ENCODE measurements at regions not wholly inside any gene's neighbourhood (a gene's known extent, or its start where the extent isn't known, plus 50 kb on each side); places are given as distances from the start of the nearest gene placed in this dataset.

GRCh38 chr9:115210699-115211098, 92.7 kb upstream of the TNC start:
- no peak for DNase-seq

- peak; percentile 71 for DNase-seq
These were observed 93.6 kb upstream of the TNC start for GRCh38 chr9:115211413-115212124.

- DNase-seq, result no peak
These were observed 94.2 kb upstream of the TNC start for GRCh38 chr9:115212125-115212605.

- no peak for DNase-seq
These were observed 94.9 kb upstream of the TNC start for GRCh38 chr9:115212832-115213231.

GRCh38 chr9:115213818-115214334, 95.9 kb upstream of the TNC start:
- peak; percentile 92 for DNase-seq

GRCh38 chr9:115216873-115217272, 98.9 kb upstream of the TNC start:
- DNase-seq, result no peak

- peak; percentile 44 for DNase-seq
These were observed 102.5 kb upstream of the TNC start for GRCh38 chr9:115220319-115221005.

- DNase-seq, result no peak
These were observed 105.5 kb upstream of the TNC start for GRCh38 chr9:115223471-115223870.

- DNase-seq, result no peak
These were observed 107.6 kb upstream of the TNC start for GRCh38 chr9:115225459-115226116.

GRCh38 chr9:115226152-115226551, 108.2 kb upstream of the TNC start:
- no peak for DNase-seq

GRCh38 chr9:115229496-115229895, 111.5 kb upstream of the TNC start:
- peak; percentile 35 for DNase-seq

- DNase-seq, result no peak
These were observed 113.1 kb upstream of the TNC start for GRCh38 chr9:115230924-115231515.

GRCh38 chr9:115232181-115232774, 114.3 kb upstream of the TNC start:
- DNase-seq, result no peak

GRCh38 chr9:115234094-115234493, 116.1 kb upstream of the TNC start:
- peak; percentile 83 for DNase-seq

GRCh38 chr9:115235221-115235620, 117.3 kb upstream of the TNC start:
- no peak for DNase-seq

- DNase-seq, result no peak
These were observed 119.5 kb upstream of the TNC start for GRCh38 chr9:115237385-115237998.

GRCh38 chr9:115240676-115241075, 122.7 kb upstream of the TNC start:
- DNase-seq, result no peak

- no peak for DNase-seq
These were observed 123.7 kb upstream of the TNC start for GRCh38 chr9:115241641-115242040.

GRCh38 chr9:115249488-115249887, 131.5 kb upstream of the TNC start:
- DNase-seq, result no peak

GRCh38 chr9:115250621-115251032, 132.7 kb upstream of the TNC start:
- DNase-seq, result peak; percentile 95

GRCh38 chr9:115254287-115255180, 136.6 kb upstream of the TNC start:
- DNase-seq, result no peak
